HepG2 (cell line): ENCODE measurements at regions not wholly inside any gene's neighbourhood (a gene's known extent, or its start where the extent isn't known, plus 50 kb on each side); places are given as distances from the start of the nearest gene placed in this dataset.

Experiments
- ATAC-seq: fragments of 200-7000 bp; cut with Tn5 transposase; 3 replicates; pipeline ENCODE4 v1.9.1; 2020; ENCODE audit warnings: mild to moderate bottlenecking, moderate library complexity
- BruUV-seq: library from RNA; stranded (reverse); fragments of 400-500 nt; replicated peaks from 2 replicates; lab custom pipeline; 2021; lab: Mats Ljungman, UMichigan
- CTCF ChIA-PET: fragments of 300-600 bp; formaldehyde crosslinking; extraction: SDS; loops from one replicate; lab custom pipeline; 2021; ENCODE audit warnings: low total read pairs, inconsistent platforms, low intra/inter-chr PET ratio; lab: Yijun Ruan, JAX
- POLR2A ChIA-PET: fragments of 350-600 bp; sonication (Branson Sonifier 250); formaldehyde crosslinking; loops from one replicate; lab custom pipeline; 2020; ENCODE audit warnings: antibody characterized with exemption, inconsistent platforms; lab: Yijun Ruan, JAX
- DNase-seq: peaks from one replicate; pipeline ENCODE4 v3.0.0-alpha.2; 2015; ENCODE audit warnings: low spot score
- FAIRE-seq: peaks from 3 replicates; lab custom pipeline; 2011; peaks lifted over from hg19 to GRCh38; lab: Jason Lieb, UNC
- H2AFZ ChIP-seq: one replicate; pipeline ENCODE4 v1.6.1; 2011; ENCODE audit warnings: low read length, inconsistent platforms
- H3K27ac ChIP-seq: fragments of 300-600 bp; 3 replicates; pipeline ENCODE4 v1.8.0; 2011; ENCODE audit warnings: mixed run types, mild to moderate bottlenecking, mixed read lengths, low read length, inconsistent platforms; ENCODE audit not compliant: insufficient read depth; ENCODE audit errors: extremely low read length
- H3K27me3 ChIP-seq, 2 experiments: fragments of 200-600 bp in 1 of 2; 2 replicates in 1 of 2; 3 replicates in 1 of 2; pipeline versions ENCODE4 v1.6.0 to v1.8.0; 2011; ENCODE audit warnings: low read length in 2 of 2, mild to moderate bottlenecking in 2 of 2, moderate library complexity in 2 of 2, inconsistent platforms in 1 of 2; ENCODE audit not compliant: insufficient read depth in 2 of 2, control insufficient read depth in 1 of 2
- H3K36me3 ChIP-seq, 2 experiments: fragments of 200-600 bp in 1 of 2; replicated peaks in 1 of 2; 2 replicates in 1 of 2; 3 replicates in 1 of 2; pipeline versions ENCODE4 v1.5.1 to v1.8.0; 2011; ENCODE audit warnings: low read length in 2 of 2, inconsistent platforms in 1 of 2; ENCODE audit not compliant: insufficient read depth in 2 of 2, control insufficient read depth in 1 of 2
- H3K4me1 ChIP-seq: 2 replicates; pipeline ENCODE4 v1.5.1; 2012; ENCODE audit warnings: low read length, inconsistent platforms; ENCODE audit not compliant: insufficient read depth
- H3K4me2 ChIP-seq: 2 replicates; pipeline ENCODE4 v1.6.0; 2011; ENCODE audit warnings: low read depth, low read length, inconsistent platforms
- H3K4me3 ChIP-seq, 3 experiments: fragments of 200-600 bp in 1 of 3; sonication (generic), shearing (Covaris generic) in 1 of 3; replicated peaks in 1 of 3; 2 replicates each; pipeline ENCODE4 v1.5.1; 2011 to 2016; ENCODE audit warnings: low read length in 3 of 3, inconsistent platforms in 2 of 3, low read depth in 2 of 3, mild to moderate bottlenecking in 2 of 3, control low read depth in 1 of 3, mixed read lengths in 1 of 3; ENCODE audit not compliant: insufficient read depth in 1 of 3
- H3K79me2 ChIP-seq: one replicate; pipeline ENCODE4 v1.6.1; 2011; ENCODE audit warnings: low read length, inconsistent platforms; ENCODE audit not compliant: insufficient read depth
- H3K9ac ChIP-seq: 2 replicates; pipeline ENCODE4 v1.6.0; 2011; ENCODE audit warnings: mild to moderate bottlenecking, low read depth, low read length, inconsistent platforms; ENCODE audit not compliant: insufficient read depth
- H3K9me3 ChIP-seq: 2 replicates; pipeline ENCODE4 v1.5.1; 2012; ENCODE audit warnings: mild to moderate bottlenecking, low read length
- H4K20me1 ChIP-seq: 2 replicates; pipeline ENCODE4 v1.6.0; 2011; ENCODE audit warnings: inconsistent platforms, mild to moderate bottlenecking, low read length, moderate library complexity; ENCODE audit not compliant: insufficient read depth
- BHLHE40 ChIP-seq: IDR thresholded peaks from 2 replicates; pipeline ENCODE4 v1.6.1; 2011; ENCODE audit warnings: low read length, improper control_type of control experiment
- HNRNPLL ChIP-seq: fragments of 200-400 bp; formaldehyde crosslinking; IDR thresholded peaks from 2 replicates; pipeline ENCODE4 v1.6.1; 2017; ENCODE audit warnings: mild to moderate bottlenecking, low read depth, low read length; ENCODE audit not compliant: poor library complexity, severe bottlenecking
- ZNF326 ChIP-seq: sonication (generic); formaldehyde crosslinking; IDR thresholded peaks from 2 replicates; pipeline ENCODE4 v1.4.0; 2020; ENCODE audit warnings: missing genetic modification reagents, borderline replicate concordance
- ZZZ3 ChIP-seq: sonication (generic); formaldehyde crosslinking; IDR thresholded peaks from 2 replicates; pipeline ENCODE4 v1.4.0; 2020; ENCODE audit warnings: missing genetic modification reagents, mild to moderate bottlenecking, borderline replicate concordance
- in situ Hi-C: cut with HindIII; loops from 2 replicates; pipeline ENCODE4 v1.10.0; 2017; ENCODE audit warnings: low pct_unique_long_range_greater_than_20kb; ENCODE audit not compliant: extremely low pct_ligation_motif_present
- intact Hi-C: fragments of 100-400 bp; cut with micrococcal nuclease; formaldehyde crosslinking; loops from one replicate; pipeline ENCODE4 v1.10.0; 2022; ENCODE audit not compliant: unreplicated experiment
- TF ChIP-seq, protein P1 (sequence below): sonication (generic); formaldehyde crosslinking; IDR thresholded peaks from one replicate; pipeline ENCODE4 v1.5.1; 2020; ENCODE audit warnings: mild to moderate bottlenecking, missing genetic modification reagents; ENCODE audit errors: not compliant biosample characterization
- TF ChIP-seq, protein P2 (sequence below): IDR thresholded peaks from 2 replicates; pipeline ENCODE4 v1.6.1; 2018; ENCODE audit warnings: missing genetic modification reagents
- TF ChIP-seq, protein P3 (sequence below): IDR thresholded peaks from 2 replicates; pipeline ENCODE4 v1.6.1; 2016; ENCODE audit warnings: missing genetic modification reagents, missing compliant biosample characterization

DNA sequence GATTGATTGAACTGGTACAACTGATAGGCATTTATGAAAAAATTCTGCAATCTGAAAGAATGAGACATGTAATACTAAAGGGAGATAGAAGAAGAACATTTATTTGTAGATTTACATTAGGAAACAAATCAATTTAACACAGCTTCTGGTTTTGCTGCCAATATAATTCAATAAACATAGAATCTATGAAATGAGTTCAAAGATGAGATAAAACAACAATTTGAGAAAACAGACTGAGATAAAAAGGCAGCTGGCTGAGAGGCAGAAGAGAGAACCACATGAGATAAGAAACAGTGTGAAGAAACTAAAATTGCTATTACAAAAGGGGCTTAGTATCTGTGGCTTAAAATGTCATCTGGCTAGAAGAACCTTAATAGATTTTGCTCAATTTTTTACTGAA, 176.6 kb downstream of the PYDC2 start:
- Histone ChIP-seq H3K79me2 (no peaks in the 10 kb centered on the region), H3K4me3 (no peak overlapping the region), H4K20me1 (no peaks in the 10 kb centered on the region), H3K9me3 (no peaks in the 10 kb centered on the region), H3K27me3 (no peaks in the 10 kb centered on the region), H3K27ac (no peak overlapping the region), H3K4me1 (no peaks in the 10 kb centered on the region), H3K36me3 (no peaks in the 10 kb centered on the region), H3K4me2 (no peak overlapping the region), H3K9ac (no peak overlapping the region), H2AFZ (no peak overlapping the region)
- no peak for DNase-seq
- intact Hi-C loops: no loop called here
- no TSS peak for BruUV-seq
- ChIA-PET POLR2A (no interaction called here), CTCF (no interaction called here)
- FAIRE-seq: no peak
- ATAC-seq: no peak
- in situ Hi-C loops: no loop called here
- TF ChIP-seq BHLHE40: no peak
- TF ChIP-seq, protein P1, sequence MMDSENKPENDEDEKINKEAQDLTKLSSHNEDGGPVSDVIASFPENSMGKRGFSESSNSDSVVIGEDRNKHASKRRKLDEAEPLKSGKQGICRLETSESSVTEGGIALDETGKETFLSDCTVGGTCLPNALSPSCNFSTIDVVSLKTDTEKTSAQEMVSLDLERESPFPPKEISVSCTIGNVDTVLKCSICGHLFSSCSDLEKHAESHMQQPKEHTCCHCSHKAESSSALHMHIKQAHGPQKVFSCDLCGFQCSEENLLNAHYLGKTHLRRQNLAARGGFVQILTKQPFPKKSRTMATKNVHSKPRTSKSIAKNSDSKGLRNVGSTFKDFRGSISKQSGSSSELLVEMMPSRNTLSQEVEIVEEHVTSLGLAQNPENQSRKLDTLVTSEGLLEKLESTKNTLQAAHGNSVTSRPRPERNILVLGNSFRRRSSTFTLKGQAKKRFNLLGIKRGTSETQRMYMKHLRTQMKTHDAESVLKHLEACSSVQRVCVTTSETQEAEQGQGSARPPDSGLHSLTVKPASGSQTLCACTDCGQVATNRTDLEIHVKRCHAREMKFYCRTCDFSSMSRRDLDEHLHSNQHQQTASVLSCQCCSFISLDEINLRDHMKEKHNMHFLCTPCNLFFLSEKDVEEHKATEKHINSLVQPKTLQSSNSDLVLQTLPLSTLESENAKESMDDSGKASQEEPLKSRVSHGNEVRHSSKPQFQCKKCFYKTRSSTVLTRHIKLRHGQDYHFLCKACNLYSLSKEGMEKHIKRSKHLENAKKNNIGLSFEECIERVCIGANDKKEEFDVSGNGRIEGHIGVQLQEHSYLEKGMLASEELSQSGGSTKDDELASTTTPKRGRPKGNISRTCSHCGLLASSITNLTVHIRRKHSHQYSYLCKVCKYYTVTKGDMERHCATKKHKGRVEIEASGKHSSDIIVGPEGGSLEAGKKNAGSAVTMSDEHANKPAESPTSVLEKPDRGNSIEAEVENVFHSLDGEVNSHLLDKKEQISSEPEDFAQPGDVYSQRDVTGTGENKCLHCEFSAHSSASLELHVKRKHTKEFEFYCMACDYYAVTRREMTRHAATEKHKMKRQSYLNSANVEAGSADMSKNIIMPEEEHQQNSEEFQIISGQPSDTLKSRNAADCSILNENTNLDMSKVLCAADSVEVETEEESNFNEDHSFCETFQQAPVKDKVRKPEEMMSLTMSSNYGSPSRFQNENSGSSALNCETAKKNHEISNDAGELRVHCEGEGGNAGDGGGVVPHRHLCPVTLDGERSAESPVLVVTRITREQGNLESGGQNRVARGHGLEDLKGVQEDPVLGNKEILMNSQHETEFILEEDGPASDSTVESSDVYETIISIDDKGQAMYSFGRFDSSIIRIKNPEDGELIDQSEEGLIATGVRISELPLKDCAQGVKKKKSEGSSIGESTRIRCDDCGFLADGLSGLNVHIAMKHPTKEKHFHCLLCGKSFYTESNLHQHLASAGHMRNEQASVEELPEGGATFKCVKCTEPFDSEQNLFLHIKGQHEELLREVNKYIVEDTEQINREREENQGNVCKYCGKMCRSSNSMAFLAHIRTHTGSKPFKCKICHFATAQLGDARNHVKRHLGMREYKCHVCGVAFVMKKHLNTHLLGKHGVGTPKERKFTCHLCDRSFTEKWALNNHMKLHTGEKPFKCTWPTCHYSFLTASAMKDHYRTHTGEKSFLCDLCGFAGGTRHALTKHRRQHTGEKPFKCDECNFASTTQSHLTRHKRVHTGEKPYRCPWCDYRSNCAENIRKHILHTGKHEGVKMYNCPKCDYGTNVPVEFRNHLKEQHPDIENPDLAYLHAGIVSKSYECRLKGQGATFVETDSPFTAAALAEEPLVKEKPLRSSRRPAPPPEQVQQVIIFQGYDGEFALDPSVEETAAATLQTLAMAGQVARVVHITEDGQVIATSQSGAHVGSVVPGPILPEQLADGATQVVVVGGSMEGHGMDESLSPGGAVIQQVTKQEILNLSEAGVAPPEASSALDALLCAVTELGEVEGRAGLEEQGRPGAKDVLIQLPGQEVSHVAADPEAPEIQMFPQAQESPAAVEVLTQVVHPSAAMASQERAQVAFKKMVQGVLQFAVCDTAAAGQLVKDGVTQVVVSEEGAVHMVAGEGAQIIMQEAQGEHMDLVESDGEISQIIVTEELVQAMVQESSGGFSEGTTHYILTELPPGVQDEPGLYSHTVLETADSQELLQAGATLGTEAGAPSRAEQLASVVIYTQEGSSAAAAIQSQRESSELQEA (CRISPR knock-in tag): no peak
- no peak for TF ChIP-seq ZNF326
- no peak for TF ChIP-seq HNRNPLL
- TF ChIP-seq, protein P2, sequence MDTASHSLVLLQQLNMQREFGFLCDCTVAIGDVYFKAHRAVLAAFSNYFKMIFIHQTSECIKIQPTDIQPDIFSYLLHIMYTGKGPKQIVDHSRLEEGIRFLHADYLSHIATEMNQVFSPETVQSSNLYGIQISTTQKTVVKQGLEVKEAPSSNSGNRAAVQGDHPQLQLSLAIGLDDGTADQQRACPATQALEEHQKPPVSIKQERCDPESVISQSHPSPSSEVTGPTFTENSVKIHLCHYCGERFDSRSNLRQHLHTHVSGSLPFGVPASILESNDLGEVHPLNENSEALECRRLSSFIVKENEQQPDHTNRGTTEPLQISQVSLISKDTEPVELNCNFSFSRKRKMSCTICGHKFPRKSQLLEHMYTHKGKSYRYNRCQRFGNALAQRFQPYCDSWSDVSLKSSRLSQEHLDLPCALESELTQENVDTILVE (CRISPR knock-in tag): no peak
- no peak for TF ChIP-seq ZZZ3 (CRISPR knock-in tag)
- TF ChIP-seq, protein P3, sequence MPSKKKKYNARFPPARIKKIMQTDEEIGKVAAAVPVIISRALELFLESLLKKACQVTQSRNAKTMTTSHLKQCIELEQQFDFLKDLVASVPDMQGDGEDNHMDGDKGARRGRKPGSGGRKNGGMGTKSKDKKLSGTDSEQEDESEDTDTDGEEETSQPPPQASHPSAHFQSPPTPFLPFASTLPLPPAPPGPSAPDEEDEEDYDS (CRISPR knock-in tag): no peak
